ENCODE measurements at regions not wholly inside any gene's neighbourhood (a gene's known extent, or its start where the extent isn't known, plus 50 kb on each side); places are given as distances from the start of the nearest gene placed in this dataset.

GRCh38 chr6:133704371-133704770 lies 184.5 kb upstream of the TCF21 start:
- DNase-seq (peak; percentile 62), ATAC-seq (ENCODE audit: low read depth) (no peak)
- 0 out of 2 replicates have a peak, but pooled peaks have one; percentile 22 for TF ChIP-seq NFE2L2 (IDR thresholded peaks at IDR 0.05; ENCODE audit: low read depth, low read length)
- no peak for TF ChIP-seq USF2 (IDR thresholded peaks at IDR 0.05; ENCODE audit: low read depth, low read length)
- no peak for TF ChIP-seq ELK1 (IDR thresholded peaks at IDR 0.05; ENCODE audit: borderline replicate concordance, low read depth, low read length)
- TF ChIP-seq MAFK (IDR thresholded peaks at IDR 0.05; ENCODE audit: low read depth, low read length), result 0 out of 2 replicates have a peak, but pooled peaks have one; percentile 11
- no peak for TF ChIP-seq RFX5 (IDR thresholded peaks at IDR 0.05; ENCODE audit: low read depth, low read length)
- TF ChIP-seq FOS (IDR thresholded peaks at IDR 0.05; ENCODE audit: low read depth, low read length), result no peak
- no peak for TF ChIP-seq MAZ (IDR thresholded peaks at IDR 0.05; ENCODE audit: borderline replicate concordance, low read depth, low read length)
- Histone ChIP-seq H3K4me3 (ENCODE audit: insufficient read depth, low read depth, low read length) (no peak overlapping the region), H2BK15ac (ENCODE audit: low read depth, low read length) (peak overlapping the region; percentile 85; the same call in 2 of the 3 replicates), H2BK120ac (ENCODE audit: low read depth, low read length) (peak overlapping the region; percentile 91), H3K14ac (replicated peaks; ENCODE audit: low read depth, low read length) (peak overlapping the region; percentile 82), H2BK20ac (ENCODE audit: low read depth, low read length) (peak overlapping the region; percentile 97), H4K20me1 (ENCODE audit: insufficient read depth, low read length) (no peaks in the 10 kb centered on the region), H2BK5ac (ENCODE audit: low read depth, low read length, poor library complexity, severe bottlenecking) (peak overlapping the region; percentile 99), H2AFZ (replicated peaks; ENCODE audit: low read length, poor library complexity) (no peak overlapping the region), H3K56ac (ENCODE audit: extremely low read depth, insufficient read depth, low read length) (no peak overlapping the region), H3K18ac (ENCODE audit: low read depth, low read length) (peak overlapping the region; percentile 36), H4K8ac (ENCODE audit: low read depth in 2 of 2, low read length in 2 of 2) (peak overlapping the region; percentile 71 to 92), H3K4me1 (ENCODE audit: control insufficient read depth, insufficient read depth, low read length) (peaks cover 16% of the 10 kb centered on the region), H3K27me3 (ENCODE audit: control insufficient read depth, insufficient read depth, low read length) (no peaks in the 10 kb centered on the region), H2AK5ac (ENCODE audit: low read depth, low read length) (peak overlapping the region; percentile 90), H3K4ac (ENCODE audit: low read depth, low read length) (peak overlapping the region; percentile 86; the same call in 1 of the 2 replicates), H3K23ac (ENCODE audit: low read depth, low read length) (peak overlapping the region; percentile 85; the same call in 1 of the 2 replicates), H3K27ac (ENCODE audit: insufficient read depth, low read length) (peak overlapping the region; percentile 54), H3K9me1 (ENCODE audit: insufficient read depth, low read length) (peaks cover 17% of the 10 kb centered on the region), H3K79me1 (ENCODE audit: low read depth in 1 of 2, low read length in 2 of 2) (peaks cover 0 to 5% of the 10 kb centered on the region in 2 experiments; a peak in 1 of 4 replicates), H4K91ac (ENCODE audit: insufficient read depth, low read depth, low read length) (peak overlapping the region; percentile 87), H3K9ac (ENCODE audit: low read depth, low read length) (peak overlapping the region; percentile 55; the same call in 1 of the 2 replicates), H4K5ac (ENCODE audit: low read depth, low read length) (peak overlapping the region; percentile 13; the same call in 1 of the 2 replicates), H3K4me2 (ENCODE audit: low read depth, low read length) (no peak overlapping the region), H3K9me3 (ENCODE audit: control insufficient read depth, insufficient read depth, low read length) (no peaks in the 10 kb centered on the region), H2AK9ac (replicated peaks; ENCODE audit: low read depth, low read length, poor library complexity) (no peak overlapping the region), H3K36me3 (ENCODE audit: control insufficient read depth, insufficient read depth, low read length) (no peaks in the 10 kb centered on the region)
- in situ Hi-C loops (cut with MboI; ENCODE audit: low sequenced_read_pairs), result no loop called here
- BruUV-seq (replicated peaks), result no TSS peak
- intact Hi-C loops (cut with micrococcal nuclease), result no loop called here
- dilution Hi-C loops (cut with HindIII; ENCODE audit: low sequenced_read_pairs, unreplicated experiment), result no loop called here
- ChIA-PET CTCF (interaction anchor here (0.9 kb wide), 1 partner anchor 15 kb away, joined by 3 read pairs; no protein-coding TSS in a partner anchor), POLR2A (ENCODE audit: unreplicated experiment) (no interaction called here)

Measured in IMR-90 (cell line).